Peyer's patch (tissue), 4 donors: ENCODE measurements at regions not wholly inside any gene's neighbourhood (a gene's known extent, or its start where the extent isn't known, plus 50 kb on each side); places are given as distances from the start of the nearest gene placed in this dataset.

Experiments used
- DNase-seq, 3 donors: peaks; one replicate each; pipeline ENCODE4 v3.0.0-alpha.2; 2017 to 2019
- H3K27ac ChIP-seq, 4 donors: fragments of 200-600 bp; sonication (generic); one replicate each; pipeline ENCODE4 v1.5.1; 2016 to 2019
- H3K27me3 ChIP-seq, 2 donors: fragments of 200-600 bp; sonication (generic); one replicate each; pipeline ENCODE4 v1.5.1; 2019
- H3K36me3 ChIP-seq, 3 donors: fragments of 200-600 bp; sonication (generic); one replicate each; pipeline ENCODE4 v1.5.1; 2016 to 2019
- H3K4me1 ChIP-seq, 4 donors: fragments of 200-600 bp; sonication (generic); one replicate each; pipeline ENCODE4 v1.5.1; 2016 to 2019
- H3K4me3 ChIP-seq, 4 donors: fragments of 200-600 bp; sonication (generic); 1 replicate in 3 of 4; 2 replicates in 1 of 4; pipeline ENCODE4 v1.5.1; 2016 to 2019; ENCODE audit warnings: mild to moderate bottlenecking in 1 of 4
- H3K9me3 ChIP-seq, 4 donors: fragments of 200-600 bp; sonication (generic); one replicate each; pipeline ENCODE4 v1.5.1; 2016 to 2019; ENCODE audit warnings: mild to moderate bottlenecking in 1 of 4
- CTCF ChIP-seq, 6 experiments: fragments of 450-650 bp in 4 of 6; fragments of 200-600 bp in 2 of 6; sonication (generic) in 1 of 6; IDR thresholded peaks; one replicate each; pipeline ENCODE4 v1.5.1; 2017 to 2019; ENCODE audit warnings: antibody characterized with exemption in 6 of 6, mild to moderate bottlenecking in 3 of 6, moderate library complexity in 1 of 6
- POLR2A ChIP-seq, 2 donors: fragments of 450-650 bp; IDR thresholded peaks; one replicate each; pipeline ENCODE4 v1.5.1; 2017; ENCODE audit warnings: antibody characterized with exemption in 2 of 2, mild to moderate bottlenecking in 2 of 2, moderate library complexity in 2 of 2

- Histone ChIP-seq H3K4me1 (no peaks in the 10 kb centered on the region), H3K36me3 (no peaks in the 10 kb centered on the region), H3K27ac (peak overlapping the region in 1 of 4 donors; percentile 58), H3K4me3 (no peak overlapping the region), H3K27me3 (no peaks in the 10 kb centered on the region), H3K9me3 (no peaks in the 10 kb centered on the region)
- DNase-seq: no peak
- TF ChIP-seq CTCF (IDR thresholded peaks at IDR 0.05) (no peak), POLR2A (IDR thresholded peaks at IDR 0.05) (no peak)
Measured at GRCh38 chr2:217329023-217329431, 469.2 kb upstream of the TNP1 start.

DNA sequence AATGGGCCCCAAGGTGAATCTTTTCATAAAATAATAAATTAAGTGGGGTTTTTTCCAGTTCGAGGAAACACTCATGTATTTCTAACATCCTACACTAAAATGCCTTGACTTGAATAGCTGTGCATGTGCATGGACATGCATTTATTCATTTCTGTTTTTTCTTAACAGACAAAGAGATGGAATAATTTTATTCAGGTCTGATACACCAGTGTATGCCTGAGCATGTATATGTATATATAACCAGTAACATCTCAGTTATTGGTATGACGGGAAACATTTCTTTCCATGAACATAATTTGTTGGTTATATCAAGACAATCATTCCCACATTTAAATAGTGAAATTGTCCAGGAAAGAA lies 468.7 kb upstream of the TNP1 start:
- Histone ChIP-seq H3K27me3 (no peaks in the 10 kb centered on the region), H3K9me3 (no peaks in the 10 kb centered on the region), H3K36me3 (no peaks in the 10 kb centered on the region), H3K4me3 (no peak overlapping the region), H3K27ac (peak overlapping the region in 1 of 4 donors; percentile 58), H3K4me1 (no peaks in the 10 kb centered on the region)
- no peak for DNase-seq
- TF ChIP-seq POLR2A (IDR thresholded peaks at IDR 0.05) (no peak), CTCF (IDR thresholded peaks at IDR 0.05) (no peak)

DNA sequence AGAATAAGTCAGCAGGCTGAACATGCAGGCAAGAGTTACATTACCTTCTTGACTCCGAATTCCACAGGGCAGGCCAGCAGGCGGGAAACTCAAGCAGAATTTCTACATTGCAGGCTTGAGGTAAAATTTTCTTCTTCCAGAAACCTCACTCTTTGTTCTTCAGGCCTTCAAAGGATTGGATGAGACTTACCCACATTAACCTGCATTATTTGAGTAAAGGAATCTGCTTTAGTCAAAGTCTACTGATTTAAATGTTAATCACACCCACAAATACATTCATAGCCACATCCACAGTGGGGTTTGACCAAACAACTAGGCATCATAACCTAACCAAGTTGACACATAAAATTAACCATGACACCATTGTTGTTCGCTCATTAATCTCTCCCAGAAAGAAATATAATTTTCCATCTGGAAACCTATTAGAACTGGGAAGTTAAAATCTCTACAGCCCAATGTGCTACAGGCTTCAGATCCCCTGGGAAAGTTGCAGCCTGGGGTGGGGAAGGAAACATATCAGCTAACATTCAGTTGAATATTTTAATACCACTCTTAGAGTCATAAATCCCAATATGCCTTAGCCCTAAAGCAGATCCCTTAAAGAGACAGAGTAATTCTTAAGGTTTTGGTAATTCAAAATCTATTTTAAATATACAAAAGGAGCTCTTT lies 468.2 kb upstream of the TNP1 start:
- peak overlapping the region in 1 of 4 donors; percentile 58 for H3K27ac ChIP-seq
- H3K36me3 ChIP-seq: no peaks in the 10 kb centered on the region
- TF ChIP-seq POLR2A (IDR thresholded peaks at IDR 0.05) (no peak), CTCF (IDR thresholded peaks at IDR 0.05) (no peak)
- no peak overlapping the region for H3K4me3 ChIP-seq
- no peaks in the 10 kb centered on the region for H3K9me3 ChIP-seq
- DNase-seq: no peak
- H3K4me1 ChIP-seq: no peaks in the 10 kb centered on the region
- H3K27me3 ChIP-seq: no peaks in the 10 kb centered on the region

DNA sequence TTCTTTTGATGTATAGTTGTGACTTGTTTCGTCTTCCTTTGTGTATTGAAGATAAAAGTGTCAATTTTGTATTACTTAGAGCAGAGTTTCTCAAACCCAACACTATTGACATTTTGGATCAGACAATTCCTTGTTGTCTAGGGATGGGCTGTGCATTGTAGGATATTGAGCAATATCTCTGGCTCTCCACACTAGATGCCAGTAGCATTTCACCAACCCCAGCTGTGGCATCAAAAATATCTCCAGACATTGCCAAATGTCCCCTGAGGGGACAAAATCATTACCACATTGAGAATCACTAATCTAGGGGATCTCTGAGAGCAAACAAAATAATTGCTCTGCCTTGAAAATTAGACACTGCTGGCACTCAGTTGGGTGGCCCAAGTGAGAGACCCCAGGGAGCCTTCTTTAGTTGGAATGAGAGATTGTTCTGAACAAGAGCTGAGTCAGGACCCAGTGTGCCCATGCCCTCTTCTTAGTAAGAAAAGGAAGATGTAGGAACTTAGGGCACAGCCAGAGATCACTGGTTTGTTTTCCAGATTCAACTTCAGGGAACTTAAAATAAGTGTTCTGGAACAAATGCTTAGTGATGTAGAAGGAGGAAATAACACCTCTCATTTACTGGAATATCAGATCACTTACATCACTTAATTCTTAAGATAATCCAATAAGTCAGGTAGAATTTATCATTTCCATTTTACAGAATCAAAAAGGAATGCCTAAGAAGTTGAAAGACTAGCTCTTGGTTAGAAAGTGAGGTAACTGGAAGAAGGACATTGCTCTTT lies 466.6 kb upstream of the TNP1 start:
- Histone ChIP-seq H3K27ac (no peak overlapping the region), H3K27me3 (no peaks in the 10 kb centered on the region), H3K4me3 (no peak overlapping the region), H3K9me3 (no peaks in the 10 kb centered on the region), H3K4me1 (no peaks in the 10 kb centered on the region), H3K36me3 (no peaks in the 10 kb centered on the region)
- DNase-seq: no peak
- no peak for TF ChIP-seq POLR2A (IDR thresholded peaks at IDR 0.05)
- no peak for TF ChIP-seq CTCF (IDR thresholded peaks at IDR 0.05)

GRCh38 chr2:217325816-217326215 lies 466.0 kb upstream of the TNP1 start:
- Histone ChIP-seq H3K27me3 (no peaks in the 10 kb centered on the region), H3K36me3 (no peaks in the 10 kb centered on the region), H3K27ac (no peak overlapping the region), H3K9me3 (no peaks in the 10 kb centered on the region), H3K4me3 (no peak overlapping the region), H3K4me1 (no peaks in the 10 kb centered on the region)
- no peak for TF ChIP-seq POLR2A (IDR thresholded peaks at IDR 0.05)
- TF ChIP-seq CTCF (IDR thresholded peaks at IDR 0.05): no peak
- DNase-seq: no peak
